OCI-LY7 (cell line): ENCODE measurements at regions not wholly inside any gene's neighbourhood (a gene's known extent, or its start where the extent isn't known, plus 50 kb on each side); places are given as distances from the start of the nearest gene placed in this dataset.

ENCODE experiments used
- BruUV-seq: library from RNA; stranded (reverse); fragments of 400-500 nt; replicated peaks from 2 replicates; lab custom pipeline; 2021; lab: Mats Ljungman, UMichigan
- CTCF ChIA-PET: fragments of 300-600 bp; sonication (Branson Sonifier 250); formaldehyde crosslinking; loops from one replicate; lab custom pipeline; 2022; ENCODE audit warnings: antibody characterized with exemption; ENCODE audit not compliant: unreplicated experiment; lab: Charles Lee
- POLR2A ChIA-PET: fragments of 300-600 bp; sonication (Branson Sonifier 250); formaldehyde crosslinking; loops from one replicate; lab custom pipeline; 2022; ENCODE audit warnings: antibody characterized with exemption; lab: Charles Lee
- DNase-seq: peaks from one replicate; pipeline ENCODE4 v3.0.0-alpha.2; 2015; ENCODE audit warnings: low spot score
- H2AFZ ChIP-seq: fragments of 200-600 bp; sonication (generic), shearing (Covaris generic); 2 replicates; pipeline ENCODE4 v1.6.1; 2014; ENCODE audit warnings: mild to moderate bottlenecking, antibody characterized with exemption, low read length, moderate library complexity
- H3K27ac ChIP-seq: fragments of 200-600 bp; sonication (generic); 2 replicates; pipeline ENCODE4 v1.5.1; 2014; ENCODE audit warnings: mixed run types, low read depth, mild to moderate bottlenecking, moderate library complexity, low read length, inconsistent platforms; ENCODE audit not compliant: poor library complexity, severe bottlenecking
- H3K36me3 ChIP-seq: fragments of 200-600 bp; sonication (generic); 2 replicates; pipeline ENCODE4 v1.6.1; 2014; ENCODE audit warnings: mild to moderate bottlenecking, antibody characterized with exemption, low read length, moderate library complexity, mixed read lengths; ENCODE audit not compliant: insufficient read depth
- H3K4me1 ChIP-seq: fragments of 200-600 bp; sonication (generic); 2 replicates; pipeline ENCODE4 v1.5.1; 2014; ENCODE audit warnings: mild to moderate bottlenecking, low read length; ENCODE audit not compliant: insufficient read depth, poor library complexity, severe bottlenecking
- H3K4me2 ChIP-seq: fragments of 200-600 bp; sonication (generic); 2 replicates; pipeline ENCODE4 v1.6.1; 2014; ENCODE audit warnings: mild to moderate bottlenecking, low read length
- H3K4me3 ChIP-seq: fragments of 200-600 bp; sonication (generic); 2 replicates; pipeline ENCODE4 v1.5.1; 2014; ENCODE audit warnings: mild to moderate bottlenecking, low read depth, low read length; ENCODE audit not compliant: poor library complexity, severe bottlenecking
- H3K79me2 ChIP-seq: fragments of 200-600 bp; sonication (generic); 2 replicates; pipeline ENCODE4 v1.6.1; 2016; ENCODE audit warnings: low read depth, mild to moderate bottlenecking, low read length, moderate library complexity, mixed read lengths; ENCODE audit not compliant: insufficient read depth
- H3K9me2 ChIP-seq: fragments of 200-600 bp; sonication (generic); 2 replicates; pipeline ENCODE4 v1.6.1; 2016; ENCODE audit warnings: mild to moderate bottlenecking, low read length, mixed read lengths; ENCODE audit not compliant: insufficient read depth
- H3K9me3 ChIP-seq: fragments of 200-600 bp; sonication (generic); 2 replicates; pipeline ENCODE4 v1.6.1; 2014; ENCODE audit warnings: mild to moderate bottlenecking, mixed run types, low read length, mixed read lengths
- H4K20me1 ChIP-seq: fragments of 200-600 bp; sonication (generic); 2 replicates; pipeline ENCODE4 v1.6.1; 2014; ENCODE audit warnings: mild to moderate bottlenecking, antibody characterized with exemption, low read length, moderate library complexity, mixed read lengths; ENCODE audit not compliant: insufficient read depth
- EZH2phosphoT487 ChIP-seq: fragments of 200-600 bp; sonication (generic); IDR thresholded peaks from 2 replicates; pipeline ENCODE4 v1.6.1; 2018; ENCODE audit warnings: low read depth, borderline replicate concordance, mild to moderate bottlenecking, mixed run types, antibody characterized with exemption, low read length, moderate library complexity, mixed read lengths
- intact Hi-C: fragments of 100-400 bp; cut with micrococcal nuclease; formaldehyde crosslinking; loops from one replicate; pipeline ENCODE4 v1.10.0; 2022; ENCODE audit not compliant: unreplicated experiment
- TF ChIP-seq, protein P1 (sequence below): fragments of 200-600 bp; sonication (generic); conservative IDR thresholded peaks from 2 replicates; pipeline ENCODE4 v1.5.1; 2014; ENCODE audit warnings: mild to moderate bottlenecking, antibody characterized with exemption, low read length, moderate library complexity, mixed read lengths

GRCh38 chr3:43178891-43179366, 73.0 kb upstream of the POMGNT2 start:
- Histone ChIP-seq H3K27ac (no peak overlapping the region), H3K36me3 (no peaks in the 10 kb centered on the region), H2AFZ (no peak overlapping the region), H3K79me2 (no peaks in the 10 kb centered on the region), H3K4me3 (no peak overlapping the region), H3K4me2 (no peak overlapping the region), H4K20me1 (no peaks in the 10 kb centered on the region), H3K4me1 (peaks cover 19% of the 10 kb centered on the region), H3K9me3 (no peaks in the 10 kb centered on the region), H3K9me2 (no peaks in the 10 kb centered on the region)
- no peak for DNase-seq
- ChIA-PET POLR2A (no interaction called here), CTCF (no interaction called here)
- TF ChIP-seq EZH2phosphoT487: no peak
- TF ChIP-seq, protein P1, sequence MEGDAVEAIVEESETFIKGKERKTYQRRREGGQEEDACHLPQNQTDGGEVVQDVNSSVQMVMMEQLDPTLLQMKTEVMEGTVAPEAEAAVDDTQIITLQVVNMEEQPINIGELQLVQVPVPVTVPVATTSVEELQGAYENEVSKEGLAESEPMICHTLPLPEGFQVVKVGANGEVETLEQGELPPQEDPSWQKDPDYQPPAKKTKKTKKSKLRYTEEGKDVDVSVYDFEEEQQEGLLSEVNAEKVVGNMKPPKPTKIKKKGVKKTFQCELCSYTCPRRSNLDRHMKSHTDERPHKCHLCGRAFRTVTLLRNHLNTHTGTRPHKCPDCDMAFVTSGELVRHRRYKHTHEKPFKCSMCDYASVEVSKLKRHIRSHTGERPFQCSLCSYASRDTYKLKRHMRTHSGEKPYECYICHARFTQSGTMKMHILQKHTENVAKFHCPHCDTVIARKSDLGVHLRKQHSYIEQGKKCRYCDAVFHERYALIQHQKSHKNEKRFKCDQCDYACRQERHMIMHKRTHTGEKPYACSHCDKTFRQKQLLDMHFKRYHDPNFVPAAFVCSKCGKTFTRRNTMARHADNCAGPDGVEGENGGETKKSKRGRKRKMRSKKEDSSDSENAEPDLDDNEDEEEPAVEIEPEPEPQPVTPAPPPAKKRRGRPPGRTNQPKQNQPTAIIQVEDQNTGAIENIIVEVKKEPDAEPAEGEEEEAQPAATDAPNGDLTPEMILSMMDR: no peak
- intact Hi-C loops: no loop called here
- no TSS peak for BruUV-seq

- TF ChIP-seq EZH2phosphoT487: no peak
- TF ChIP-seq, protein P1: no peak
- DNase-seq: no peak
- CTCF ChIA-PET: no interaction called here
Measured at GRCh38 chr3:43177085-43177484, 71.2 kb upstream of the POMGNT2 start.

DNA sequence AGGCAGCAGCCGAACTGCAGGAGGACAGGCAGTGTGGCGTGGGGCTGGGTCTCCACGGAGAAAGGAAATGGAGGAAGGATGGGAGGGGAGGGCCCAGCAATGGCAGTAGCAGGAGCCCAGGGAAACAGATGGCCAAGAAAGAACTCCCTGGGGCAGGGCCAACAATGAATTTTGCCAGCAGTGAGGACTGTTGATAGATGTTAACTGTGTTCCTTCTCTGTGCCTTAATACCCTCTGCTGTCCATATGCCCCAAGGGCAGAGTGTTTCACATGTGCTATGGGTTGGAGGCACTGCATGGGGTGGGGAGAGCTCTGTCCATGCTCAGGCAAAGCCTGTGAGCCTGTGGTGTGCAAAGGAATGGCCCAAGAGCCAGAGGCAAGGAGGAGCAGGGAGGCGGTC, 70.8 kb upstream of the POMGNT2 start:
- no peak overlapping the region for H3K27ac ChIP-seq
- H3K9me2 ChIP-seq: no peaks in the 10 kb centered on the region
- POLR2A ChIA-PET: no interaction called here
- no peak for DNase-seq
- intact Hi-C loops: no loop called here
- H3K4me1 ChIP-seq: peaks cover 19% of the 10 kb centered on the region
- TF ChIP-seq EZH2phosphoT487: no peak
- TF ChIP-seq, protein P1: no peak
- H4K20me1 ChIP-seq: no peaks in the 10 kb centered on the region
- H3K36me3 ChIP-seq: no peaks in the 10 kb centered on the region
- no peaks in the 10 kb centered on the region for H3K79me2 ChIP-seq
- CTCF ChIA-PET: no interaction called here
- H2AFZ ChIP-seq: no peak overlapping the region
- H3K4me3 ChIP-seq: no peak overlapping the region
- BruUV-seq: no TSS peak
- H3K9me3 ChIP-seq: no peaks in the 10 kb centered on the region
- H3K4me2 ChIP-seq: no peak overlapping the region

More at GRCh38 chr3:43177085-43177484, 71.2 kb upstream of the POMGNT2 start:
- H3K36me3 ChIP-seq: no peaks in the 10 kb centered on the region
- H3K4me1 ChIP-seq: peaks cover 19% of the 10 kb centered on the region
- H2AFZ ChIP-seq: no peak overlapping the region
- no peaks in the 10 kb centered on the region for H3K79me2 ChIP-seq
- no peaks in the 10 kb centered on the region for H4K20me1 ChIP-seq
- H3K4me3 ChIP-seq: no peak overlapping the region
- POLR2A ChIA-PET: no interaction called here
- H3K4me2 ChIP-seq: no peak overlapping the region
- no peaks in the 10 kb centered on the region for H3K9me2 ChIP-seq
- BruUV-seq: no TSS peak
- no peak overlapping the region for H3K27ac ChIP-seq
- intact Hi-C loops: no loop called here
- no peaks in the 10 kb centered on the region for H3K9me3 ChIP-seq
